DOHH2 (cell line): ENCODE measurements at regions not wholly inside any gene's neighbourhood (a gene's known extent, or its start where the extent isn't known, plus 50 kb on each side); places are given as distances from the start of the nearest gene placed in this dataset.

ENCODE experiments used
- EZH2phosphoT487 ChIP-seq: fragments of 200-600 bp; sonication (generic); IDR thresholded peaks from 2 replicates; pipeline ENCODE4 v1.6.1; 2017; ENCODE audit warnings: borderline replicate concordance, mild to moderate bottlenecking, antibody characterized with exemption, low read length, moderate library complexity, mixed read lengths
- TF ChIP-seq, protein P1 (sequence below): fragments of 200-600 bp; sonication (generic); IDR thresholded peaks from one replicate; pipeline ENCODE4 v1.5.1; 2014; ENCODE audit warnings: antibody characterized with exemption, mild to moderate bottlenecking, low read depth, low read length; ENCODE audit not compliant: poor library complexity, severe bottlenecking

DNA sequence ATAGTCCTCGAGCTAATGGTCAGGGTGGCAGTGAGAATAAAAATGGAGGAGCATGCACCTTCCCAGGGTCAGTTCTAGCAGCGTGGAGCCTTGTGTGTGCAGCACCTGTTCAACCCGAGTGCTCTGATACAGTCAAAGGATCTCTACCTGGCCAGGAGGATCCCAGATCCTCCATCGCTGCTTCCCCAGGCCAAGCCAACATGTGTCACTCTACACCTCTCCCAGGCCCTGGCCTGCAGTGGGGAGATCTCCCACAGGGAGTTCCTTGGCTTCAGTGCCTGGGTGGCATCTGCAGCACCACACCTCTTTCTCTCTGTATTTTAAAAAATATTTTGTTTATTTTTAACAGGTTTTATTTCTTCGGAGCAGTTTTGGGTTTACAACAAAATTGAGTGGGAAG lies 414.8 kb upstream of the C2CD4B start:
- TF ChIP-seq, protein P1, sequence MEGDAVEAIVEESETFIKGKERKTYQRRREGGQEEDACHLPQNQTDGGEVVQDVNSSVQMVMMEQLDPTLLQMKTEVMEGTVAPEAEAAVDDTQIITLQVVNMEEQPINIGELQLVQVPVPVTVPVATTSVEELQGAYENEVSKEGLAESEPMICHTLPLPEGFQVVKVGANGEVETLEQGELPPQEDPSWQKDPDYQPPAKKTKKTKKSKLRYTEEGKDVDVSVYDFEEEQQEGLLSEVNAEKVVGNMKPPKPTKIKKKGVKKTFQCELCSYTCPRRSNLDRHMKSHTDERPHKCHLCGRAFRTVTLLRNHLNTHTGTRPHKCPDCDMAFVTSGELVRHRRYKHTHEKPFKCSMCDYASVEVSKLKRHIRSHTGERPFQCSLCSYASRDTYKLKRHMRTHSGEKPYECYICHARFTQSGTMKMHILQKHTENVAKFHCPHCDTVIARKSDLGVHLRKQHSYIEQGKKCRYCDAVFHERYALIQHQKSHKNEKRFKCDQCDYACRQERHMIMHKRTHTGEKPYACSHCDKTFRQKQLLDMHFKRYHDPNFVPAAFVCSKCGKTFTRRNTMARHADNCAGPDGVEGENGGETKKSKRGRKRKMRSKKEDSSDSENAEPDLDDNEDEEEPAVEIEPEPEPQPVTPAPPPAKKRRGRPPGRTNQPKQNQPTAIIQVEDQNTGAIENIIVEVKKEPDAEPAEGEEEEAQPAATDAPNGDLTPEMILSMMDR = no peak
- TF ChIP-seq EZH2phosphoT487 = no peak
